Activated naive CD4-positive, alpha-beta T cell treated with anti-CD3 and anti-CD28 coated beads for 36 hours (primary cell): ENCODE measurements at regions not wholly inside any gene's neighbourhood (a gene's known extent, or its start where the extent isn't known, plus 50 kb on each side); places are given as distances from the start of the nearest gene placed in this dataset.
"Not testable (repeated sequence)": the region's sequence is repeated elsewhere in the genome, so short reads cannot be mapped to it uniquely, and the experiment has no call there.

Experiments
- CTCF ChIA-PET: fragments of 350-600 bp; sonication (Branson Sonifier 250); formaldehyde crosslinking; loops from one replicate; lab custom pipeline; 2021; ENCODE audit warnings: antibody characterized with exemption; lab: Charles Lee
- DNase-seq: peaks from one replicate; pipeline ENCODE4 v3.0.0-alpha.2; 2020
- H3K27ac Mint-ChIP-seq: one replicate; pipeline ENCODE4 v1.8.0; 2021; ENCODE audit warnings: mild to moderate bottlenecking, mixed read lengths
- H3K27me3 Mint-ChIP-seq: one replicate; pipeline ENCODE4 v1.8.0; 2021; ENCODE audit warnings: low read depth, mixed read lengths
- H3K36me3 Mint-ChIP-seq: one replicate; pipeline ENCODE4 v1.8.0; 2021; ENCODE audit warnings: low read depth, mixed read lengths
- H3K4me1 Mint-ChIP-seq: one replicate; pipeline ENCODE4 v1.8.0; 2021; ENCODE audit warnings: low read depth, mixed read lengths
- H3K4me3 Mint-ChIP-seq: one replicate; pipeline ENCODE4 v1.8.0; 2021; ENCODE audit warnings: mild to moderate bottlenecking, moderate library complexity, mixed read lengths
- H3K9me3 Mint-ChIP-seq: one replicate; pipeline ENCODE4 v1.8.0; 2021; ENCODE audit warnings: mixed read lengths
- intact Hi-C: fragments of 100-400 bp; cut with micrococcal nuclease; formaldehyde crosslinking; loops from one replicate; pipeline ENCODE4 v1.15.1; 2023

DNA sequence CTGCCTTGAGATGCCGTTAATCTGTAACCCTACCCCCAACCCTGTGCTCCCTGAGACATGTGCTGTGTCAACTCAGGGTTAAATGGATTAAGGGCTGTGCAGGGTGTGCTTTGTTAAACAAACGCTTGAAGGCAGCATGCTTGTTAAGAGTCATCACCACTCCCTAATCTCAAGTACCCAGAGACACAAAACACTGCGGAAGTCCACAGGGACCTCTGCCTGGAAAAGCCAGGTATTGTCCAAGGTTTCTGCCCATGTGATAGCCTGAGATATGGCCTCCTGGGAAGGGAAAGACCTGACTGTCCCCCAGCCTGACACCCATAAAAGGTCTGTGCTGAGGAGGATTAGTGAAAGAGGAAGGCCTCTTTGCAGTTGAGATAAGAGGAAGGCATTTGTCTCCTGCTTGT is 270.8 kb upstream of the FRG2C start:
- H3K36me3 Mint-ChIP-seq, CTCF ChIA-PET, intact Hi-C loops, DNase-seq, H3K9me3 Mint-ChIP-seq, H3K4me3 Mint-ChIP-seq, H3K27ac Mint-ChIP-seq, H3K27me3 Mint-ChIP-seq, H3K4me1 Mint-ChIP-seq: not testable (repeated sequence)

GRCh38 chr3:75394102-75394501 is 270.0 kb upstream of the FRG2C start:
- H3K36me3 Mint-ChIP-seq, DNase-seq, H3K9me3 Mint-ChIP-seq, intact Hi-C loops, H3K4me1 Mint-ChIP-seq, H3K27ac Mint-ChIP-seq, CTCF ChIA-PET, H3K27me3 Mint-ChIP-seq, H3K4me3 Mint-ChIP-seq: not testable (repeated sequence)

GRCh38 chr3:75394562-75395360 is 269.4 kb upstream of the FRG2C start:
- H3K4me3 Mint-ChIP-seq, H3K27ac Mint-ChIP-seq, H3K4me1 Mint-ChIP-seq, H3K36me3 Mint-ChIP-seq, DNase-seq, H3K9me3 Mint-ChIP-seq, CTCF ChIA-PET, H3K27me3 Mint-ChIP-seq, intact Hi-C loops: not testable (repeated sequence)

- DNase-seq: no peak
- Mint-ChIP-seq H3K4me1 (no peaks in the 10 kb centered on the region), H3K4me3 (no peak overlapping the region), H3K27me3 (peaks cover 12% of the 10 kb centered on the region), H3K9me3 (no peaks in the 10 kb centered on the region), H3K27ac (no peak overlapping the region), H3K36me3 (no peaks in the 10 kb centered on the region)
- CTCF ChIA-PET: no interaction called here
- intact Hi-C loops: no loop called here
These were observed 268.4 kb upstream of the FRG2C start for GRCh38 chr3:75395580-75396315.

- CTCF ChIA-PET: no interaction called here
- no peaks in the 10 kb centered on the region for H3K4me1 Mint-ChIP-seq
- H3K36me3 Mint-ChIP-seq: no peaks in the 10 kb centered on the region
- H3K9me3 Mint-ChIP-seq: no peaks in the 10 kb centered on the region
- H3K4me3 Mint-ChIP-seq: no peak overlapping the region
- intact Hi-C loops: no loop called here
- no peak overlapping the region for H3K27ac Mint-ChIP-seq
- DNase-seq: no peak
- H3K27me3 Mint-ChIP-seq: peaks cover 15% of the 10 kb centered on the region
These were observed 267.8 kb upstream of the FRG2C start for GRCh38 chr3:75396316-75396802.

GRCh38 chr3:75397486-75397885 is 266.6 kb upstream of the FRG2C start:
- CTCF ChIA-PET, H3K4me3 Mint-ChIP-seq, H3K27ac Mint-ChIP-seq, H3K4me1 Mint-ChIP-seq, H3K36me3 Mint-ChIP-seq, H3K9me3 Mint-ChIP-seq, DNase-seq, intact Hi-C loops: not testable (repeated sequence)
- peaks cover 15% of the 10 kb centered on the region for H3K27me3 Mint-ChIP-seq

DNA sequence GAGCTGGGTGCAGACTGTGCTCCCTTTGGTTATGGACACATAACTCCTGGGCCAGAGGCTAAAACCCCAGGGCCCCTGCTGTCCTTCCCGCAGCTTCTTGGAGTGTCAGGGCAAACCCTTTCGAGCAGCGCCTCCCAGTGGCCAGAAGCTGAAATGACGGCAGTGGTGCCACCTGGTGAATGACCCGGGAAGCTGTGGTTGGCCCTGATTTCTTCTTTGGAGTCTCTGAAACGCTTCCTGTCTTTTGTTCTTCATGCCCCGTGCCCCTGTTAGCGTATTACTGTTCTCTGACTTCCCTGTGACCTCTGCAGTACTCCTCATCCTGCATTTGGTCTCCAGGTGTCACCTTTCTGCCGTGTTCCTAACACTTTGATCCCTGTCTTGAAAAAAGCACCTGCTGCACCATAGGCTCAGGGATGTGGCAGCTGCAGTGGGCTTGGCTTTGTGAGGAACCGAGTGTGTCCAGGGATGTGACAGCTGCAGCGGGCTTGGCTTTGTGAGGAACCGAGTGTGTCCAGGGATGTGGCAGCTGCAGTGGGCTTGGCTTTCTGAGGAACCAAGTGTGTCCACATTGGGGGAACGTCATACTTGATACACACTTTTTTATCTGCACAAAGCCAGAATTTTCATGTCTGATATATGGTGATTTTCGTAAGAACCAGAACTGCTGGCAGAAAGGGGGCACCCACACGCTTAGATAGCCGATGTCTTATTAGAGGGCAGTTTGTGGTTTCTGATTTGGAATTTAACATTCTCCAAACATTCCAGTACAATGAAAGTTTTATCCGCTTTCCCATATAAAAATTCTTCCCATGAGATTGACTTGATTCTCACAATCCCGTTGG is 241.8 kb upstream of the FRG2C start:
- not testable (repeated sequence) for H3K4me1 Mint-ChIP-seq, H3K4me3 Mint-ChIP-seq, H3K27me3 Mint-ChIP-seq, H3K27ac Mint-ChIP-seq, H3K9me3 Mint-ChIP-seq
- peaks cover 23% of the 10 kb centered on the region for H3K36me3 Mint-ChIP-seq
- intact Hi-C loops: loop anchor here (2.0 to 10.0 kb wide), 2 partner anchors 132 to 164 kb away; no protein-coding TSS in a partner anchor
- CTCF ChIA-PET: interaction anchor here (1.0 to 3.2 kb wide), 2 partner anchors 60 to 230 kb away, joined by 4 to 16 read pairs; no protein-coding TSS in a partner anchor
- peak; percentile 69 for DNase-seq

DNA sequence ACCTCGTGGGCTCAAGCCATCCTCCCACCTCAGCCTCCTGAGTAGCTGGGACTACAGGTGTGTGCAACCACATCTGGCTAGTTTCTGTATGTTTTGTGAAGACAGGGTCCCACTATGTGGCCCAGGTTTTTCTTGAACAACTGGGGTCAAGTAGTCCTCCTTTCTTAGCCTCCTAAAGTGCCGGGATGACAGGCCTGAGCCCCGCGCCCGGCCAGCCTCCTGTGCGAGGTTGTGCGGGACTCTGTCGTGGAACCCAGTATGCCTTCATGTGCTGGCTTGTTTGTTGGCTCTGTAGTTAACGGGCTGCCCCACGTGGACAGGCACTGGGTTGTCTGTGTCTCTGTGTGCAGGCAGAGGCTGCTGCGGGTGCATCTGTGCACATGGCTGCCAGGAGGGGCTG is 238.7 kb upstream of the FRG2C start:
- DNase-seq, H3K27me3 Mint-ChIP-seq, H3K9me3 Mint-ChIP-seq, H3K4me3 Mint-ChIP-seq, H3K27ac Mint-ChIP-seq, CTCF ChIA-PET: not testable (repeated sequence)
- Mint-ChIP-seq H3K36me3 (peaks cover 39% of the 10 kb centered on the region), H3K4me1 (peaks cover 16% of the 10 kb centered on the region)
- intact Hi-C loops: loop anchor here (10.0 kb wide), 1 partner anchor 129 kb away; no protein-coding TSS in a partner anchor

GRCh38 chr3:75427486-75427885 is 236.6 kb upstream of the FRG2C start:
- H3K4me3 Mint-ChIP-seq, DNase-seq, H3K9me3 Mint-ChIP-seq, H3K27ac Mint-ChIP-seq, H3K27me3 Mint-ChIP-seq, CTCF ChIA-PET: not testable (repeated sequence)
- Mint-ChIP-seq H3K36me3 (peaks cover 36% of the 10 kb centered on the region), H3K4me1 (peaks cover 12% of the 10 kb centered on the region)
- intact Hi-C loops: loop anchor here (10.0 kb wide), 1 partner anchor 127 kb away; no protein-coding TSS in a partner anchor

GRCh38 chr3:75427906-75428305 is 236.2 kb upstream of the FRG2C start:
- intact Hi-C loops: loop anchor here (10.0 kb wide), 1 partner anchor 127 kb away; no protein-coding TSS in a partner anchor
- CTCF ChIA-PET, H3K4me3 Mint-ChIP-seq, H3K4me1 Mint-ChIP-seq, H3K27me3 Mint-ChIP-seq, H3K9me3 Mint-ChIP-seq, DNase-seq, H3K27ac Mint-ChIP-seq: not testable (repeated sequence)
- peaks cover 32% of the 10 kb centered on the region for H3K36me3 Mint-ChIP-seq

DNA sequence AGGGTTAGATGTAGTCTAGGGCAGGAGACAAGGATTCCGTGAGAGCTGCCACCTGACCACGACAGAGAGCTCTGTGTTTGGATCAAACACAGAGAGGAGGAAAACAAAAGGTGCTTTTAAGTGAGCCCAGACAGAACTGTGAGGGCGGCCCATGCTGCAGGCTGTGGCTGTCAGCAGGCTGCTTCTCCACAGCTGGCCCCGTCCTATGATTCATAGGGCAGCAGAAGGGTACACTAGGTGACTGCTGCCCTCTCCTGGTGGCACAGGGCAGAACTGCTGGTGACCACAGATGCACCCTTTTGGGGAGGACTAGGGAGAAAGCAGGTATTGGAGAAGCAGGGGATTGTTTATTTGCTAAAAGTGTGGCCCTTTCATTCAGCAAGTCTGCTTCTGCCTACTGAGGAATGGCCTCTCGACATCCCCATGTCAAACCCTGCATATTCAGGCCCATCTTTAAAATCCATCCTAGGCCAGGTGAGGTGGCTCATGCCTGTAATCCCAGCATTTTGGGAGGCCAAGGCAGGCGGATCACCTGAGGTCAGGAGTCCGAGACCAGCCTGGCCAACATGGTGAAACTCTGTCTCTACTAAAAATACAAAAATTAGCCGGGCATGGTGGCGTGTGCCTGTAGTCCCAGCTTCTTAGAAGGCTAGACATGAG is 234.4 kb upstream of the FRG2C start:
- Mint-ChIP-seq H3K36me3 (peaks cover 32% of the 10 kb centered on the region), H3K4me1 (peaks cover 21% of the 10 kb centered on the region)
- DNase-seq: peak; percentile 81
- H3K27me3 Mint-ChIP-seq, H3K27ac Mint-ChIP-seq, H3K4me3 Mint-ChIP-seq, H3K9me3 Mint-ChIP-seq: not testable (repeated sequence)
- intact Hi-C loops: loop anchor here (1.0 to 10.0 kb wide), 4 partner anchors 67 to 237 kb away; no protein-coding TSS in a partner anchor
- CTCF ChIA-PET: interaction anchor here (0.6 to 1.3 kb wide), 2 partner anchors 236 to 1848 kb away, joined by 3 to 4 read pairs; no protein-coding TSS in a partner anchor
